ENCODE measurements at regions not wholly inside any gene's neighbourhood (a gene's known extent, or its start where the extent isn't known, plus 50 kb on each side); places are given as distances from the start of the nearest gene placed in this dataset.

- H3K4me3 ChIP-seq = no peak overlapping the region
- no peak for FAIRE-seq
- no peak for ATAC-seq
- 90% methylated on average over 8 of the region's 8 CpGs for WGBS (ENCODE audit: missing lambda C conversion rate)
- no peak overlapping the region for H3K27ac ChIP-seq
- no peak for DNase-seq (ENCODE audit: low read depth in 1 of 2, low spot score in 1 of 2)
- ChIA-PET POLR2A (no interaction called here), CTCF (no interaction called here)
- no peak for TF ChIP-seq ZNF302 (CRISPR knock-in tag; IDR thresholded peaks at IDR 0.05)
- TF ChIP-seq RCOR1 (IDR thresholded peaks at IDR 0.05; ENCODE audit: low read depth, low read length) = no peak
- no peak for TF ChIP-seq HOXB13 (CRISPR knock-in tag; IDR thresholded peaks at IDR 0.05; ENCODE audit: low read depth)
- no peak for TF ChIP-seq ZC3H11A (IDR thresholded peaks at IDR 0.05)
- no peak for TF ChIP-seq SMC3 (IDR thresholded peaks at IDR 0.05)
- TF ChIP-seq MAFK (IDR thresholded peaks at IDR 0.05; ENCODE audit: partially characterized antibody) = no peak
- TF ChIP-seq KDM5A (IDR thresholded peaks at IDR 0.05) = no peak
- TF ChIP-seq JUNB (IDR thresholded peaks at IDR 0.05) = no peak
- TF ChIP-seq E2F6 (IDR thresholded peaks at IDR 0.05; ENCODE audit: borderline replicate concordance, low read depth) = no peak
- TF ChIP-seq POLR2A (IDR thresholded peaks at IDR 0.05; ENCODE audit: low read length) = no peak
- TF ChIP-seq ESRRA (IDR thresholded peaks at IDR 0.05; ENCODE audit: borderline replicate concordance, low read length) = no peak
- no peak for TF ChIP-seq GATA3 (IDR thresholded peaks at IDR 0.05; ENCODE audit: borderline replicate concordance)
- no peak for TF ChIP-seq NFE2L2 (conservative IDR thresholded peaks at IDR 0.05; ENCODE audit: low read length)
- no peak for TF ChIP-seq MAZ (IDR thresholded peaks at IDR 0.05; ENCODE audit: borderline replicate concordance, low read depth, low read length)
- TF ChIP-seq TFCP2L1 (CRISPR knock-in tag; IDR thresholded peaks at IDR 0.05) = no peak
- no peak for TF ChIP-seq BHLHE40 (IDR thresholded peaks at IDR 0.05; ENCODE audit: low read depth, low read length)
- no peak for TF ChIP-seq KDM1A (IDR thresholded peaks at IDR 0.05; ENCODE audit: low read depth)
- TF ChIP-seq HMGXB4 (CRISPR knock-in tag; IDR thresholded peaks at IDR 0.05; ENCODE audit: borderline replicate concordance) = no peak
- no peak for TF ChIP-seq EHMT2 (IDR thresholded peaks at IDR 0.05; ENCODE audit: low read depth)
- no peak overlapping the region for H3K4me2 ChIP-seq
- no peaks in the 10 kb centered on the region for H3K9me3 ChIP-seq
- peaks cover 12% of the 10 kb centered on the region for H3K4me1 ChIP-seq
Measured at GRCh38 chr11:71148716-71149115, 103.7 kb downstream of the SHANK2 start.

- FAIRE-seq (no peak), DNase-seq (ENCODE audit: low read depth in 1 of 2, low spot score in 1 of 2) (no peak), ATAC-seq (no peak)
- WGBS (ENCODE audit: missing lambda C conversion rate) = 90% methylated on average over 14 of the region's 14 CpGs
- CTCF ChIA-PET = interaction anchor here (0.6 kb wide), 1 partner anchor 116 kb away, joined by 4 read pairs; no protein-coding TSS in a partner anchor
- peaks cover 2% of the 10 kb centered on the region for H3K4me1 ChIP-seq
- no peak overlapping the region for H3K4me2 ChIP-seq
- no peak for TF ChIP-seq RAD21 (conservative IDR thresholded peaks at IDR 0.05 in 1 of 2, IDR thresholded peaks at IDR 0.05 in 1 of 2)
- TF ChIP-seq CTCF (IDR thresholded peaks at IDR 0.05) = no peak
- no peak for TF ChIP-seq GATA3 (IDR thresholded peaks at IDR 0.05; ENCODE audit: borderline replicate concordance)
- no peak for TF ChIP-seq EHMT2 (IDR thresholded peaks at IDR 0.05; ENCODE audit: low read depth)
- TF ChIP-seq NPAS2 (CRISPR knock-in tag; IDR thresholded peaks at IDR 0.05; ENCODE audit: borderline replicate concordance) = no peak
- TF ChIP-seq MAX (IDR thresholded peaks at IDR 0.05) = no peak
- no peak for TF ChIP-seq KDM1A (IDR thresholded peaks at IDR 0.05; ENCODE audit: low read depth)
- TF ChIP-seq ATOH8 (CRISPR knock-in tag; IDR thresholded peaks at IDR 0.05; ENCODE audit: low read depth) = no peak
- no peak overlapping the region for H3K27ac ChIP-seq
- POLR2A ChIA-PET = no interaction called here
- H3K9me3 ChIP-seq = no peaks in the 10 kb centered on the region
- no peak overlapping the region for H3K4me3 ChIP-seq
Measured at GRCh38 chr11:71147331-71147730, 105.0 kb downstream of the SHANK2 start.

Measured in A549 (cell line).